Left renal cortex interstitium (tissue), 4 donors: ENCODE measurements at regions not wholly inside any gene's neighbourhood (a gene's known extent, or its start where the extent isn't known, plus 50 kb on each side); places are given as distances from the start of the nearest gene placed in this dataset.
"Not testable (repeated sequence)": the region's sequence is repeated elsewhere in the genome, so short reads cannot be mapped to it uniquely, and the experiment has no call there.

Experiments
- DNase-seq, 4 donors: peaks; one replicate each; pipeline ENCODE4 v3.0.0-alpha.2; 2013; ENCODE audit warnings: low read depth in 4 of 4, low spot score in 2 of 4, missing footprints in 1 of 4

- DNase-seq = no peak
Observed at GRCh38 chrX:2640436-2641150, 50.5 kb upstream of the CD99 start.

- no peak for DNase-seq
Observed at GRCh38 chrX:2638279-2638678, 52.8 kb upstream of the CD99 start.

DNA sequence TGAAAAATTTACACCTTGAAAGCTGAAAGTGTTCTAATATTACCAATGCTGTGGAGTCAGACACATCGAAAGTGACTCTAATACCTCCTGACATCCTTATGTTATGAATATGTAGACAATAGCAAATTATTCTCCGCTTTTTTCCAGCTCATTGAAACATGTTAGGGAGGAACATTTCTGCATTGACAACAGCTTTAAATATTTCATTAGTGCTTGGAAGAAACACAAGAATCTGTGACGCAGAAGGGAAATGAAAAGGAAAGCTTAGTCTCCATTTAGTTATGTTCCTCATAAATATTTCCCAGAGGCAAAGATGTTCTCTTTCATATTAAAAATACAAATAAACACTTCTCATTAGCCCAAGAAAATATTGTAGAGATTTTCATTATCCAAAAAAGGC lies 55.8 kb upstream of the CD99 start:
- DNase-seq = no peak

GRCh38 chrX:2632533-2633504 lies 58.3 kb upstream of the CD99 start:
- no peak for DNase-seq

DNA sequence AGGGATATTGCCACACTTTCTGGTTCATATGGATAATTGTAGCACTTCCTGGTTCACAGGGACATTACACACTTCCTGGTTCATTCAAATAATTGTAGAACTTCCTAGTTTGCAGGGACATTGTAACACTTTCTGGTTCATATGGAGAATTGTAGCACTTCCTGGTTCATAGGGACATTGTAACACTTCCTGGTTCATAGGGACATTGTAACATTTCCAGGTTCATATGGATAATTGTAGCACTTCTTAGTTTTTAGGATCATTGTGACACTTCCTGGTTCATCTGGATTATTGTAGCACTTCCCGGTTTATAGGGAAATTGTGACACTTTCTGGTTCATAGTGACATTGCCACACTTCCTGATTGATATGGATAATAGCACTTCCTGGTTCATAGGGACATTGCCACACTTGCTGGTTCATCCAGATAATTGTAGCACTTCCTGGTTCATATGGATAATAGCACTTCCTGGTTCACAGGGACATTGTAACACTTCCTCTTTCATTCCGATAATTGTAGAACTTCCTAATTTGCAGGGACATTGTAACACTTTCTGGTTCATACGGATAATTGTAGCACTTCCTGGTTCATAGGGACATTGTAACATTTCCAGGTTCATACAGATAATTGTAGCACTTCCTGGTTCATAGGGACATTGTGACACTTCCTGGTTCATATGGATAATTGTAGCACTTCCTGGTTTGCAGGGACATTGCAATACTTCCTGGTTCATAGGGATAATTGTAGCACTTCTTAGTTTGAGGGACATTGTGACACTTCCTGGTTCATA lies 59.2 kb upstream of the CD99 start:
- no peak for DNase-seq

GRCh38 chrX:2630935-2631742 lies 60.0 kb upstream of the CD99 start:
- not testable (repeated sequence) for DNase-seq

DNA sequence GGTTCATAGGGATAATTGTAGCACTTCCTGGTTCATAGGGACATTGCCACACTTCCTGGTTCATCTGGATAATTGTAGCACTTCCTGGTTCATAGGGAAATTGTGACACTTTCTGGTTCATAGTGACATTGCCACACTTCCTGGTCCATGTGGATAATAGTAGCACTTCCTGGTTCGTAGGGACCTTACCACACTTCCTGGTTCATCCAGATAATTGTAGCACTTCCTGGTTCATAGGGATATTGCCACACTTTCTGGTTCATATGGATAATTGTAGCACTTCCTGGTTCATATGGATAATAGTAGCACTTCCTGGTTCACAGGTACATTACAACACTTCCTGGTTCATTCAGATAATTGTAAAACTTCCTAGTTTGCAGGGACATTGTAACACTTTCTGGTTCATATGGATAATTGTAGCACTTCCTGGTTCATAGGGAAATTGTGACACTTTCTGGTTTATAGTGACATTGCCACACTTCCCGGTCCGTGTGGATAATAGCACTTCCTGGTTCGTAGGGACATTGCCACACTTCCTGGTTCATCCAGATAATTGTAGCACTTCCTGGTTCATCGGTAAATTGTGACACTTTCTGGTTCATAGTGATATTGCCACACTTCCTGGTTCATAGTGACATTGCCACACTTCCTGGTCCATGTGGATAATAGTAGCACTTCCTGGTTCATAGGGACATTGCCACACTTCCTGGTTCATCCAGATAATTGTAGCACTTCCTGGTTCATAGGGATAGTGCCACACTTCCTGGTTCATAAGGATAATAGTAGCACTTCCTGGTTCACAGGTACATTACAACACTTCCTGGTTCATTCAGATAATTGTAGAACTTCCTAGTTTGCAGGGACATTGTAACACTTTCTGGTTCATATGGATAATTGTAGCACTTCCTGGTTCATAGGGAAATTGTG lies 60.8 kb upstream of the CD99 start:
- not testable (repeated sequence) for DNase-seq

DNA sequence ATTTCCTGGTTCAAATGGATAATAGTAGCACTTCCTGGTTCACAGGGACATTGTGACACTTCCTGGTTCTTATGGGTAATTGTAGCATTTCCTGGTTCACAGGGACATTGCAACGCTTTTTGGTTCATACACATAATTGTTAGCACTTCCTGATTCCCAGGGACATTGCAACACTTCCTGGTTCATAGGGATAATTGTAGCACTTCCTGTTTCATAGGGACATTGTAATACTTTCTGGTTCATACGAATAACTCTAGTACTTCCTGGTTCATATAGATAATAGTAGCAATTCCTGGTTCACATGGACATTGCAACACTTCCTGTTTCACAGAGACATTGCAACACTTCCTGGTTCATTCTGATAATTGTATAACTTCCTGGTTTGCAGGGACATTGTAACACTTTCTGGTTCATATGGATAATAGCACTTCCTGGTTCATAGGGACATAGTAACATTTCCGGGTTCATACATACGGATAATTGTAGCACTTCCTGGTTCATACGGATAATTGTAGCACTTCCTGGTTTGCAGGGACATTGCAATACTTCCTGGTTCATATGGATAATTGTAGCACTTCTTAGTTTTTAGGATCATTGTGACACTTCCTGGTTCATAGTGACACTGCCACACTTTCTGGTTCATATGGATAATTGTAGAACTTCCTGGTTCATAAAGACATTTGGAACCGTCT lies 61.6 kb upstream of the CD99 start:
- no peak for DNase-seq

- DNase-seq = no peak
Observed at GRCh38 chrX:2628751-2629315, 62.3 kb upstream of the CD99 start.

DNA sequence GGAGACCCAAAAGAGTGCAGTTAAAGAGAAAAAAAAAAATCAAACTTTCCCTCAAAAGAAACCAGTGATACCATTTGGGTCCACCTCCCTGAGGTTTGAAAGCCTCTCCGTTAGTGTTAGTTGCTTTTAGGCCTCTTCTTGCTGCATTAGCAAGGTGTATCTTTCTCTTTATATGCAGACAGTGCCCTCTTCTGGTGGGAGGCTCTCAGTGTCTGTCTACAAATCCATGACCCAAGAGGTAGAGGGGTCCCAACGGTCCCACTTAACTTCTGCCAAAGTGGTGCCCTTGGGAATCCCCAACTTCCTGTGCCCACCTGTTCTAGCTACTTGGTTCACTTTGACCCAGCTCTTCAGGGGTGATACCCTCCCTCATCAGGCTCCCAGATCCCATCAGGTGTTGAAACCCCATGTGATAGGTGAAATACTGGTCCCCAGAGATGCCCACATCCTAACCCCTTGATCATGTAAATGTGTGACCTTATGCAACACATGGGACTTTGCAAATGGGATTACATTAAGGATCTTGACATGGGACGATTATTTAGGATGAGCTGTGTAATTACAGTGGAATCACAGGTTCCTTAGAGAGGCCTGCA lies 63.7 kb upstream of the CD99 start:
- DNase-seq = peak in 1 of 4 donors; percentile 43

DNA sequence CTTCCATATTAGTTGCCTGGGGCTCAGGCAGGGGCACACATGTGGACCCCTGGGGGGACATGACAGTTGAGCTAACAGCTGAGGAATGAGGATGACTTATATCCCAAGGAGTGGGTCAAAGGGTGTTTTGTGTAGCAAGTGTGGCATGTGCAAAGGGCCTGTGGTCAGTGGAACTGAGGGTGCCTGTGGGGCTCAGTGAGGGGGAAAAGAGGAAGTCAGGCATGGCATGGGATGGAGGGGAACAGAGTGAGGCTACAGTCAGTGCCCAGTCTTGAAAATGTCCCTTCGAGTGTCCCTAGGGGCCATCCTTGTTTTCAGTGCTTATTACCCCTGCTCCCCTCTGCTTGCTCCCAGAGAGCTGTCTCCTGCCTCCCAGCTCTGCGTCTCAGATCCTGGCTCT lies 64.3 kb upstream of the CD99 start:
- no peak for DNase-seq

- no peak for DNase-seq
Observed at GRCh38 chrX:2620576-2620975, 70.5 kb upstream of the CD99 start.

DNA sequence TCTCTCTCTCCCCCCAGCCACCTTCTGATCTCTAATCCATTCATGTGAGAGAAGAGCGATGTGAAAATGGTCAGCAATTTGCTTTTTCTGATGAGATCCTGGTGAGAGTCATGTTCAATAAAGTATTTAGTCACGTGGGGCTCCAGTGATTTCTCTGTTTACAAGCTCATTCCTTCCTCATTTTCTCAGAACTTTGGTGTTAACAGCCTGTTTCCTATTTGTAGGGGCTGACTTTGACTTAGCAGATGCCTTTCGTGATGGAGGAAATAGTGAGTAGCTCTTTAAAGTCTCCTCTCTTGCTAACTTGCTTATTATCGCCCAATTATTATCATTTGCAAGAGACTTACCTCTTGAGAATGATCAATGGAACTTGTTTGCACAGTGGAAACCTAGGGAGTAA lies 72.6 kb upstream of the CD99 start:
- DNase-seq = no peak

- peak in 1 of 4 donors; percentile 43 for DNase-seq
Observed at GRCh38 chrX:2614911-2615310, 76.2 kb upstream of the CD99 start.

DNA sequence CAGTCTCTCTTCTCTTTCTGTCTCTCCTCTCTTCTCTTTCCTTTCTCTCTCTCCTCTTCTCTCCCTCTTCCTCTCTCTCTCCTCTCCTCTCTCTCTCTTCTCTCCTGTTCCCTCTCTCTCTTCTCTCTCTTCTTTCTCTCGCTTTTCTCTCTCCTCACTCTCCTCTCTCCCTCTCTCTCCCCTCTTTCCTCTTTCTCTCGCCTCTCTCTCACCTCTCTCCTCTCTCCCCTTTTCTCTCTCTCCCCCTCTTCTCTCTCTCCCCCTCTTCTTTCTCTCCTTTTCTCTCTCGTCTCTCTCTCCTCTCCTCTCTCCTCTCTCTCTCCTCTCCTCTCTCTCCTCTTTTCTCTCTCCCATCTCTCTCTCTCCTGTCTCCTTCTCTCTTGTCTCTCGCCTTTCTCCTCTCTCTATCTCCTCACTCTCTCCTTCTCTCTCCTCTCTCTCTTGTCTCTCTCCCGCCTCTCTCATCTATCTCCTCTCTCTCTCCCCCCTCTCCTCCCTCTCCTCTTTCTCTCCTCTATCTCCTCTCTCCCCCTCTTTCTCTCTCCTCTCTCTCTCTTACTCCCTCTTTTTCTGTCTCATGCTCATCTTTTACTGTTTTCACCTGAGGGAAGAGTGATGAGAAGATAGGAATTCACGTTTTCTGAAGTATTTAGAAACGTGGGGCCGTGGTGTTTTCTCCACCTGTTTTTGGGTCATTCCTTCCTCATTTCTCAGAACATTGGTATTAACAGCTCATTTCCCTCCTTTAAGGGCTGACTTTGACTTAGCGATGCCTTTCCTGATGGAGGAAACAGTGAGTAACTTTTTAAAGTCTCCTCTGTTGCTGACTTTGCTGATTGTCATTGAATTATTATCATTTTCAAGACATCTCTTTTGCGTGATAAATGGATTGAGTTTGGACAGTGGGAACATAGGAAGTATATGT lies 80.6 kb upstream of the CD99 start:
- no peak for DNase-seq

DNA sequence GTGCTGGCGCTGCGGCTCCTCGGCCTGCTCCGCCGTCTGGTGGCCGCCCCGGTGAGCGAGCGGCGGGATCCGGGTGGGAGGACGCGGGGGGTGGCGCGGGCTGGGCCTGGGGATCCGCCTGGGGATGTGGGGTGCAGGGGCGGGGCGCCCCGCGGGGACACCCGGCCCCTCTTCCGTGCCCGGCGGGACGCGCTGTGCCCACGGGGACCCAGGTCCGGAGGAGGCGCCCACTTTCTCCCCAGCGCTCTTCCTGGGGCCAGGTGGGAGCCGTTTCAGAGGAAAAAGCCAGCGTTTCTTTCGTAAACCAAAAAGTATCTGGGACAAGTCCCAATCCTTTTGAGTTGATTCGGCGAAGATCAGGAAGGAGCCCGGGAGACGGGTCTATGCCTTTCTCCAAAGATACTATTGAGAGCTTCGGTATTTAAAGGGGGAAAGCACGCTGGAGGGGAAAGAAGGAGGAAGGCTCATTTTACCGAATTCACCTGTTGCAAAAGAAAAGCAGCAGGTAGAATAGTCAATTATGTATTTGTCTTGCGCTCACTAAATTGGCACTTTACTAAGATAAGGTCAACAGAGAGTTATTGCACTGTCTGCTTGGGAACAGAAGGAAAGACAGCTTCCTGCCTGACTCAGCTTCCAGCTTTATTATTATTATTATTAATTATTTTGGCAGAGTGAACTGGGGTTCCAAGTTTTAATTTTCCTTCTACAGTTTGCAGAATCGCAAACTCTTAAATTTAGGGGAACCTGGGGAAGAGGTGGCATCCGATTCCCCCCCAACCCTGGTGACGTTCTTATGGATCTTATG lies 81.5 kb upstream of the CD99 start:
- no peak for DNase-seq
